ENCODE measurements at regions not wholly inside any gene's neighbourhood (a gene's known extent, or its start where the extent isn't known, plus 50 kb on each side); places are given as distances from the start of the nearest gene placed in this dataset.

DNA sequence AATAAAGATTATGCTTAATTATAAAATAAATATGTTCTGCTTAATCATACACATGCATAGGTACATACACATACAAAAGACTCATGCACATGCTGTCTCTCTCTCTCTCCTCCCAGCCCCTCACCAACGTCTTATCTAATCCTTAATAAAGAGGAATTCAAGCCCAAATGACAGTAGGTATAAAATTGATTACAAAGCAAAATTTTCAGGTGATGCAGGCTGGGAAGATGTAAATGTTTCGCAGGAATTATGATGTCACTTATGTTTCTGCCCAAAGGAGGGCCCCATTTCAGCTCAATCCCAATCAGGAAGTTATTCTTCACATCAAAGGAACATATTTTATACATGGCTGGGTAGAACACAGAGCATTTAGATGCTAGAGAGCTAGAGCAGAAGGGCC, 284.6 kb upstream of the ID4 start:
- DNase-seq (ENCODE audit: extremely low spot score), result no peak
- TF ChIP-seq, protein P1, sequence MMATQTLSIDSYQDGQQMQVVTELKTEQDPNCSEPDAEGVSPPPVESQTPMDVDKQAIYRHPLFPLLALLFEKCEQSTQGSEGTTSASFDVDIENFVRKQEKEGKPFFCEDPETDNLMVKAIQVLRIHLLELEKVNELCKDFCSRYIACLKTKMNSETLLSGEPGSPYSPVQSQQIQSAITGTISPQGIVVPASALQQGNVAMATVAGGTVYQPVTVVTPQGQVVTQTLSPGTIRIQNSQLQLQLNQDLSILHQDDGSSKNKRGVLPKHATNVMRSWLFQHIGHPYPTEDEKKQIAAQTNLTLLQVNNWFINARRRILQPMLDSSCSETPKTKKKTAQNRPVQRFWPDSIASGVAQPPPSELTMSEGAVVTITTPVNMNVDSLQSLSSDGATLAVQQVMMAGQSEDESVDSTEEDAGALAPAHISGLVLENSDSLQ (IDR thresholded peaks at IDR 0.05), result no peak
- TF ChIP-seq TARDBP (IDR thresholded peaks at IDR 0.05) (no peak), NFRKB (IDR thresholded peaks at IDR 0.05) (no peak), SUZ12 (IDR thresholded peaks at IDR 0.05) (no peak), BHLHE40 (IDR thresholded peaks at IDR 0.05; ENCODE audit: borderline replicate concordance) (no peak), SP1 (IDR thresholded peaks at IDR 0.05) (no peak), ARNT (IDR thresholded peaks at IDR 0.05) (no peak), ELF4 (IDR thresholded peaks at IDR 0.05) (no peak), ZNF384 (IDR thresholded peaks at IDR 0.05) (no peak), LEF1 (IDR thresholded peaks at IDR 0.05; ENCODE audit: borderline replicate concordance) (no peak)
- POLR2A ChIA-PET, result no interaction called here
- CTCF ChIA-PET, result interaction anchor here (0.8 kb wide), 1 partner anchor 957 kb away, joined by 3 read pairs; no protein-coding TSS in a partner anchor

DNA sequence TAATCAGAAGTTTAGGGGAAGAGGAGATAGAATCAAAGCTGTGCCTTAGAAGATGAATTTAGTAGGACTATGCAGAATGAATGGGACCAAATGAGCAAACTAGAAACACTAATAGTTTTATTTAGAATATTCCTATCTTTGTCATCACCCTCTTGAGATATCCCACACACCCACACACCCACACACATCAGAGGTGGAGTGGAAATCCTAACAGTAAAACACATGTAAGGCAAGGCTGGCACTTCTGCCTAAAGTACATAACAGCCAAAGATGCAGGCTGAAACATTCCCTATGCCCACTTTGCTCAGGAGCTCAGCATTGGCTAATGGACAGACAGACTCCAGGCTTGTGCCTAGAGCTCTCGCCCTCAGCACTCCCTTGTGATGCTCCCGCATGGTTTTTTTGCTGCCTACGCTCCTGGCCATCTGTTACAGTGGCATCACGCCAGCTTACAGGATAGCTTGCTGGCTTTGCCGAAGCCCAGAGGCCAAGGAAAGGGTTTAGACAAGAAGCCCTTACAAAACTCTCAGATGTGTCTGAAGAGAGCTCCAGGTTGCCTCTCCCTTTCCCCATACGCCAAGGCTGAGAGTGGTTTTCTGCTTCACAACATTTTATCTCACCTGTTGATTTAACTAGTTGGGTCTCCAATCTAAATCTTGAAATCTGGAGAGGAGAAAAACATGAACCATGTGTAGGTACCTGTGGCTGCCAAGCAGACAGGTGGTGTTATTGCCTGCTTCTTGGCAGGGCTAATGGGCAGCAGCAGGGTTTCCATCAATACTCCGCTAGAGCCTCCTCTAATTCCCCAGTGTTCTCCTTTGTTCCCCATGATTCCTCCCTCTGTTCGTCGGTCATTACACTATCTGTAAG, 282.6 kb upstream of the ID4 start:
- TF ChIP-seq TARDBP (IDR thresholded peaks at IDR 0.05) (no peak), SP1 (IDR thresholded peaks at IDR 0.05) (no peak), ZNF384 (IDR thresholded peaks at IDR 0.05) (no peak), L3MBTL2 (conservative IDR thresholded peaks at IDR 0.05) (no peak), CTBP1 (IDR thresholded peaks at IDR 0.05; ENCODE audit: borderline replicate concordance) (no peak), NFRKB (IDR thresholded peaks at IDR 0.05) (no peak), ARNT (IDR thresholded peaks at IDR 0.05) (no peak), FOXM1 (IDR thresholded peaks at IDR 0.05; ENCODE audit: borderline replicate concordance) (no peak), BHLHE40 (IDR thresholded peaks at IDR 0.05; ENCODE audit: borderline replicate concordance) (no peak), SUZ12 (IDR thresholded peaks at IDR 0.05) (no peak), HDGF (IDR thresholded peaks at IDR 0.05; ENCODE audit: borderline replicate concordance) (no peak), FOXK2 (IDR thresholded peaks at IDR 0.05) (no peak), LEF1 (IDR thresholded peaks at IDR 0.05; ENCODE audit: borderline replicate concordance) (no peak), ELF4 (IDR thresholded peaks at IDR 0.05) (no peak), FOXA1 (IDR thresholded peaks at IDR 0.05) (no peak)
- TF ChIP-seq, protein P1 (IDR thresholded peaks at IDR 0.05), result no peak
- ChIA-PET POLR2A (no interaction called here), CTCF (no interaction called here)
- DNase-seq (ENCODE audit: extremely low spot score), result no peak

DNA sequence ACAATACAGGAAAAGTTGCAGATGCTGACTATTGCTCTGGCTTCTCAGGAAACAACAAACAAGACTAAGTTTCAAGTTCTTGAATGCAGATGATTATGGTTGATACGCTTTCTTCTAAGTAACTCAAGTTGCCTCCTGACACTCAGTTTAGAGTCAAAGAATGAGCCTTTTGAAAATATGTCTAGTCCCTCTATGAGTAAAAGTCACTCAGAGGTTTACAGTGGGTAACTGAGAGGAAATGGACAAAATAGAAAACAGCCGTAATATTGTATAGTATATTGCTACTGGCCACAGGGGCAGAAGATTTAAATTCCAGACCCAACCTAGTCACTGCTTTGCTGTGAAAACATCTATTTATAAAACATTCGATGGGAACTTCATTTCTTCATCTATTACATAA, 280.0 kb upstream of the ID4 start:
- POLR2A ChIA-PET, result no interaction called here

DNA sequence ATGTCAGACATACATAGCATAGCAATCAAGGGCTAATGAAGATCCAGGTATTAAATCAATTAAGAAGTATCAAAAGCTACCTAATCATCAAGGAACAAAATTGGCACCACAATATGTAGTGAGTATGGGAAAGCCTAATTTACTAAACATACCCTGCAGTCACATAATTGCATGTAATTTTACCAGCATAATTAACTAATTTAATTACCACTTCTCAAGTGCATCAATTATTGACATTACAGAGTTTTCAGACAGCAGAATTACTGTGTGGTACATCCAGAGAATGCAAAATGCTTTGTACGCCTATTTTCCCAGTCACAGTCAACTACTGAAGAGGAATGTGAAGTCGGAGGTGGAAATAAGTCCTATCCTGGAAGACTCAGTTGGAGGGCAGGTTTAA, 279.0 kb upstream of the ID4 start:
- POLR2A ChIA-PET, result no interaction called here
- CTCF ChIA-PET, result no interaction called here
- no peak for DNase-seq (ENCODE audit: extremely low spot score)
- TF ChIP-seq SUZ12 (IDR thresholded peaks at IDR 0.05) (no peak), FOXM1 (IDR thresholded peaks at IDR 0.05; ENCODE audit: borderline replicate concordance) (no peak), SP1 (IDR thresholded peaks at IDR 0.05) (no peak), NFRKB (IDR thresholded peaks at IDR 0.05) (no peak), ARNT (IDR thresholded peaks at IDR 0.05) (no peak), ZNF384 (IDR thresholded peaks at IDR 0.05) (no peak), CTBP1 (IDR thresholded peaks at IDR 0.05; ENCODE audit: borderline replicate concordance) (no peak), HDGF (IDR thresholded peaks at IDR 0.05; ENCODE audit: borderline replicate concordance) (no peak), FOXA1 (IDR thresholded peaks at IDR 0.05) (no peak), ELF4 (IDR thresholded peaks at IDR 0.05) (no peak), LEF1 (IDR thresholded peaks at IDR 0.05; ENCODE audit: borderline replicate concordance) (no peak), TARDBP (IDR thresholded peaks at IDR 0.05) (no peak), BHLHE40 (IDR thresholded peaks at IDR 0.05; ENCODE audit: borderline replicate concordance) (no peak), L3MBTL2 (conservative IDR thresholded peaks at IDR 0.05) (no peak), FOXK2 (IDR thresholded peaks at IDR 0.05) (no peak)
- TF ChIP-seq, protein P1 (IDR thresholded peaks at IDR 0.05), result no peak

More for the DNA sequence above, 280.0 kb upstream of the ID4 start:
- CTCF ChIA-PET, result interaction anchor here (0.6 kb wide), 1 partner anchor 1552 kb away, joined by 3 read pairs; no protein-coding TSS in a partner anchor
- TF ChIP-seq BHLHE40 (IDR thresholded peaks at IDR 0.05; ENCODE audit: borderline replicate concordance) (no peak), SUZ12 (IDR thresholded peaks at IDR 0.05) (no peak), L3MBTL2 (conservative IDR thresholded peaks at IDR 0.05) (no peak), FOXM1 (IDR thresholded peaks at IDR 0.05; ENCODE audit: borderline replicate concordance) (no peak), HDGF (IDR thresholded peaks at IDR 0.05; ENCODE audit: borderline replicate concordance) (no peak), TARDBP (IDR thresholded peaks at IDR 0.05) (no peak), CTBP1 (IDR thresholded peaks at IDR 0.05; ENCODE audit: borderline replicate concordance) (no peak), NFRKB (IDR thresholded peaks at IDR 0.05) (no peak), FOXK2 (IDR thresholded peaks at IDR 0.05) (no peak), SP1 (IDR thresholded peaks at IDR 0.05) (no peak), ZNF384 (IDR thresholded peaks at IDR 0.05) (no peak), ELF4 (IDR thresholded peaks at IDR 0.05) (no peak), LEF1 (IDR thresholded peaks at IDR 0.05; ENCODE audit: borderline replicate concordance) (no peak), FOXA1 (IDR thresholded peaks at IDR 0.05) (no peak), ARNT (IDR thresholded peaks at IDR 0.05) (no peak)
- TF ChIP-seq, protein P1 (IDR thresholded peaks at IDR 0.05), result no peak
- DNase-seq (ENCODE audit: extremely low spot score), result no peak

DNA sequence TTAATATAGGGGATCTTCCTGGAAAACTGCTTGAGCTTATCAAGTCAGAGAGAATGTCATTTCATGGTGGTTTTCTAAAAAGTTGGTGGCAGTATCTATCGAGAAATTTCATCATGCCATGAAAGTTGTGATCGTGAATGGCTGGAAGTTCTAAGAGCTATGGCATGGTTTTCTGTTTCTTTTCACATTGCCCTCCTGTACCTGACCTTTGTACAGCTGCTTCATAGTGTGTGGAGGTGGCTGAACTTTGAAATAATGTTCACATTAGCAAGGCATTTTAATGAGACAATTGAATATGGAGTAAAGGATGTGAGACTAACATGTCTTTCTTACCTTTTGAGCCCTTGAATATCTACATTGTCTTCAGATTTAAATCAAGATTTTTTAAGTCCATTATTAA, 278.2 kb upstream of the ID4 start:
- POLR2A ChIA-PET, result no interaction called here
- no peak for DNase-seq (ENCODE audit: extremely low spot score)
- CTCF ChIA-PET, result no interaction called here

More for the DNA sequence above, 278.2 kb upstream of the ID4 start:
- TF ChIP-seq SUZ12 (IDR thresholded peaks at IDR 0.05) (no peak), FOXM1 (IDR thresholded peaks at IDR 0.05; ENCODE audit: borderline replicate concordance) (no peak), FOXA1 (IDR thresholded peaks at IDR 0.05) (no peak), L3MBTL2 (conservative IDR thresholded peaks at IDR 0.05) (no peak), NFRKB (IDR thresholded peaks at IDR 0.05) (no peak), HDGF (IDR thresholded peaks at IDR 0.05; ENCODE audit: borderline replicate concordance) (no peak), SP1 (IDR thresholded peaks at IDR 0.05) (no peak), LEF1 (IDR thresholded peaks at IDR 0.05; ENCODE audit: borderline replicate concordance) (no peak), ARNT (IDR thresholded peaks at IDR 0.05) (no peak), TARDBP (IDR thresholded peaks at IDR 0.05) (no peak), ZNF384 (IDR thresholded peaks at IDR 0.05) (no peak), CTBP1 (IDR thresholded peaks at IDR 0.05; ENCODE audit: borderline replicate concordance) (no peak), BHLHE40 (IDR thresholded peaks at IDR 0.05; ENCODE audit: borderline replicate concordance) (no peak)

Data from HEK293T (cell line).